Tongue (tissue), 1 donor: ENCODE measurements at regions not wholly inside any gene's neighbourhood (a gene's known extent, or its start where the extent isn't known, plus 50 kb on each side); places are given as distances from the start of the nearest gene placed in this dataset.
A peak's percentile ranks its signal among the peaks of the same experiment; 100 is the strongest.

Source experiments
- DNase-seq: peaks from one replicate; pipeline ENCODE4 v3.0.0-alpha.2; 2015

DNA sequence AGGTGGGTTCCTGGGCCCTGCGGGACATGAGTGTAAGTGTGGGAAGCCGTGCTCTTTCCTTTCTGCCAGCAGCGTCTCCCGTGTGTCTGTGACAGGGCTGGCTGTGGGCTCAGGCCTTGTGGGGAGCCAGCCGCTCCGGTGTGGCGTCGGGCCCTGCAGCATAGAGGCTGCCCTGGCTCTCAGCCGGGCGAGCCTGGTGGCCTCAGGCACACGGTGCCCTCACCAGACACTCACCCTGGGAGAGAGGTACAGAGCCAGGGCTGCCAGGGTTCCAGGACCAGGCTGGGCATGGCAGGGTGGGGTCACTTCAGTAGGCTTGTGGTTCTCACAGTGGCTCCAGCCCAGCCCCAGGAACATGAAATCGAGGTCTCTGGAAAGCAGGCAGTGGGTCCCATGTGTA, 324.8 kb downstream of the TEX29 start:
- DNase-seq = no peak

DNA sequence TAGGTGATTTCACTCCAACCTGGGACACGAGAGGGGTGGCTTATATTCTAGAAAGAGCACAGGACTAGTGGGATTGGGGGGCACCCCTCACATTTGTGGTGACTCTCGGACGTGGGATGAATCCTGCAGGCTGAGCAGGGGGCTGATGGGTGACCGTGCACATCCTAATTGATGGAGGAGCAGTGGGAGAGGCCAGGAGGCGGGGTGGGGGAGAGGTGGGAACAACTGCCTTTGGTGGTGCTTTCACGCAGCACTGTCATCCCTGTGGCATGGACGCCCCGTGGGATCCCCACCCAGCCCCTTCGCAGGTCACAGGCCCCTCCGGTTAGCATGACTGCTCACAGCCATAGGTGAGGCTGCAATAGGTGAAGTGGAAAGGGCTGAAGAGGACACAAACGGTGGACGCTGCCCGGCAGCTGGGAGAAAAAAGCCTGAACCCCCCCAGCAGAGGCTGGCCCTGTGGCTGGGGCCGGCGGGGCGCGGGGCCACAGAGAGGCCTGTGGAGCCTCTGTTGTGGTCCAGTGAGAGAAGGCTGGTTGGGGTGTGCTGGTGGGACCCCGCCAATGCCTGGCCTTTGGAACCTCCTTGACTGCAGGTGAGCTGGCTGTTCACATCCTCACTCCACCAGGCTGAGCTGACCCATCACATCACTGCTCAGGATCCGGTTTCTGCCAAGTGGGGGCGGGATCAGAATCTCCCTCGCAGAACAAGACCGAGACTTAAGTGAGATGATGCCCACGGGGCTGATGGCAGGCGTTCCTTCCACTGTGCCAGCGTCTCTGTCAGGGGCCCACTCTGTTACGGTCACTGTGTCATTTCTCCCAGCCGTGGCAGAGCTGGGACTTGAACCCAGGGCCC, 325.4 kb downstream of the TEX29 start:
- DNase-seq = no peak

DNA sequence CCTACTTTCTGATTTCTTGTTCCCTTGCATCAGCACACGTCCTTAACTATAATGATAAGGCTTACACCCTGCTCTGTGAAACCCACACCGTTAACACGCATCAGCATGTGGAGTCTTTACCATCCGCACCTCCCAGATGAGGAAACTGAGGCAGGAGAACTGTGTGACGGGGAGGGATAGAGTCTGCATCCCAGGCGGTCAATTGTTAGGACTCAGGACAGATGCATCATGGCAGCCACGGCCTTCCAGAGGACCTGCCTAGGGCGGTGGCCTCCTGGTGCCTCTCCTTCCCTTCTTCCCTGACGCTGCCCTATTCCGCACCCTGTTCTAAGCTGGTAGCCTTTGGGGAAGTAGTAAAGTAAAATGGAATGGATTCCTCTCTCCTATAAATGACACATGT, 326.0 kb downstream of the TEX29 start:
- DNase-seq = no peak

DNA sequence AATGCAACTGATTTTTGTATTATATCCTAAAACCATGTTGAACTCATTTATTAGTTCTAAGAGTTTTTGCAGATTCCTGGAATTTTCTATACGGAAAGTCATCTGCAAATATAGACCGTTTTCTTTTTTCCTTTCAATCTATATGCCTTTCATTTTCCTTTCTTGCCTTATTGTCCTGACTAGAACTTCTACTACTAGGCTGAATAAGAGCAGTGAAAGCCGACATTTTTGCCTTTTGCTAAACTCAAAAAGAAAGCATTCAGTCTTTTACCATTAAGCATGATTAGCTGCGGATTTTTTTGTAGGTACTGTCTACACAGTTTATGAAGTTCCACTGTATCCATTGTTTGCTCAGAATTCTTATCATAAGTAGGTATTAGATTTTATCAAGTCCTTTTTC, 328.4 kb downstream of the TEX29 start:
- DNase-seq = no peak

DNA sequence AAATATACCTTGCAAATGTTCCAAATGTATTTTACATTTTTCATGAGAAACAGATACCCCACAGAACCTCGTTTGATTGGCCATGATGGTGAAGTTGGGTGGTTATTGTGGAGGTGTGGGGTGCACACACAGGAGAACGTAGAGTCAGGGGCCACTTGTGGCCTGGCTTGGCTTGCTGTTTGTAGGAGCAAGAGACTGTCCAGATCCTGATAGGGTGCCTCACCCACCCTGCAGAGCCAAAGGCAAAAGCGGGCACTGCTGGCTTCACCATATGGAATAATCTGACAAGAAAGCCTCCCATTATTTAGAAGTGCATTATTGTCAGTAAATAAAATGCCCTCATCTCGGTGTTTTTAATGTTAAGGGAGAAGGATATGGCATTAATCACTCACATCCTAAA, 330.2 kb downstream of the TEX29 start:
- no peak for DNase-seq

DNA sequence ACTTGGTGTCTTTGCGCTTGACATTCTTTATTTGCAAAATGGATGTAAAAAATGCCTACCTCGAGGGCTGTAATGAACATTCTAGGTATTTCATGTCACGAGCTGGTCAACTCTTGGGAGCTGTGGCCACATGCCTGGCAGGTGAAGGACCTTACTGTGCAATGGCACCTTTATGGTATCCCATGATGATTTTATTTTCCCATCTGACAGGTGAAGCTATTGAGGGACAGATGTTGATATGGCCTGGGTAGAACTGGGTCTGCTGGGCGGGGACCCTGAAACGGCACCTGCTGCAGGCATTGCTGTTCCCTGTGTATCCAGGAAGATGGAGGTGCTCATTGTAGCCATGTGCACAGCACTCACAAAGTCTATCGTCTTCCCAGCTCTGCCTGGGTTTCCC, 332.2 kb downstream of the TEX29 start:
- DNase-seq = no peak

DNA sequence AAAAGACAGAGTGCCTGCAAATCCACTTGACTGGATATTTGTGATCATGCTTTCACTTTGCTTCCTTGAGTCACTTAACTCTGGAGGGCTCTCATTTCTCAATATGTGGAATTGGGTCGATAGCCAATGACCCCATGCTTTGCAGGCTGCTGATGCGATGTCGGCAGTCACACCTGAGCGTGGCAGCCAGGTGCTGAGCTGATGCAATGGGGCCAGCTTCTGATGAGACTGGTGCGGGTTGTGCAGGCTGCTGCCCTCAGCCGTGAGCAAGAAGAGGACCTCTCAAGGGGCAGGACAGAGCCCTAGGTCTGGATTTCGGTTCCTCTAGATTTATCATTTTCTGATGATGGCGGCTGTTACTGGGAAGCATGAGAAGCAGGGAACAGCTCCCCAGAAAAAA, 334.1 kb downstream of the TEX29 start:
- DNase-seq = no peak

DNA sequence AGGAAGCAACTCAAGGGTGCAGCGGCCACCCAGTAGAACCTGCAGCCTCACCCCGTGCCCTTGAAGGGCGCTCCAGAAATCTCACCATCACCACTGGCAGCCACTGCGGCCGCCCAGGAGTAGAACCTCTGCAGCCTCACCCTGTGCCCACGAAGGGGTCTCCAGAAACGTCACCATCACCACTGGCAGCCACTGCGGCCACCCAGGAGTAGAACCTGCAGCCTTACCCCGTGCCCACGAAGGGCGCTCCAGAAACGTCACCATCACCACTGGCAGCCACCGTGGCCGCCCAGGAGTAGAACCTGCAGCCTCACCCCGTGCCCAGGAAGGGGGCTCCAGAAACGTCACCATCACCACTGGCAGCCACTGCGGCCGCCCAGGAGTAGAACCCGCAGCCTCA, 336.0 kb downstream of the TEX29 start:
- DNase-seq = no peak

DNA sequence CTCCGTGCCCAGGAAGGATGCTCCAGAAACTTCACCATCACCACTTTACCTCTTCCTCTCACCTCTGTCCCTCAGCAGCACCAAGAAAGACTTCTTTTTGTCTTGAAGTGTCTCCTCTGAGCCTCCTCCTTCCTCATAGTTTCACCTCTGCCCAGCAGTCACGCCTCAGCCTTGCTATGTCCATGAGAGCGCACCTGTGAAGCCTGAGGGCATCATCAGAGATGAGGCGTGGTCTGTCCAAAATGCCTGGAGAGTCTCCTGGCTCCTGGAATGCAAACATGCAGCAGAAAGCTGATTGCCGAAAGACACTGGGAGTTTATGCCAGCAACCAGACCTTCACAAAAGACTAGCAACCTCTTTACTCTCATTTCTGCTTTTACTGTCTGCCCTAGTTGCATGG, 336.6 kb downstream of the TEX29 start:
- DNase-seq = no peak

DNA sequence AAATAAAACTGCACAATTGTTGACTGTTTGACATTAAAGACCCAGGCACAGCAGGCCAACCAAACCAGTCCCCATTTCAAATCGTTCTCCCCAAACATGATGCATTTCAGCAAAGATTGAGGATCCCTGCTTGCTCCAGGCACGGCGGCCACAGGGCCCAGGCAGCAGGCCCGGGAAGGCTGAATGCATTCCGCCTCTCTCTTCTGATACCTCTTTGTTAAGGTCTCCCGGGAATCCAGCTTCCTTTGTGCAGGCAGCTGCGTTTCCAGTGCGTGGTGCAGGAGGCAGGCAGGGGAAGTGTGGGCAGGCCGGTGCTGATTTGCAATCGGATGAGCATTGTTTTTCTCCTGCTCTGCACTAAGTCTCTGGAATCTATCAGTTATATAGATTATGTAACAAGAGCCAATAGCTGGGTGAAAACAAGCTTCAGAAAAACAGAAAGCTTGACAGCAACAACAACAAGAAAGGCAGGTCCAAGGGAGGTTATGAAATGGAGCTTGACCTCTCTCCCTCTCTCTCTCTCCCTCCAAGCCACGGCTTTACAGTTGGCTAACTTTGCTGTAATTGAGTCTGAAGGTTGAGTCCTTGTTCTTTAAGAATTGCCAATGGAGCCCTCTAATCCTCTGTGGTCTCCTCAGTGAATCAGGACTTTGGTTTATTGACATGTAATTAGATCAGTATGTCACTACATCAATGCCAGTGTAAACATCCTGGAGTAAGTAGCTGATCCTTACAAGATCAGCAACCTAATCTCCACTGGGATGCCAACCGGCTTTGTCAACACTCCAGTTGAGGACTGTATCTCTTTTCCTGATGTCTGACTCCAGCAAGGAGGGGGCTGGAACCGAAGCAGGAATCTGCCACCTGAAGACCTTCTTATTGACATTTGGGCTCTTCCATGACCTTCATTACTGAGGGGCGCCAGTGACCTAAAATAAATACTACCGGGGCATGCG, 338.0 kb downstream of the TEX29 start:
- DNase-seq = peak; percentile 42

DNA sequence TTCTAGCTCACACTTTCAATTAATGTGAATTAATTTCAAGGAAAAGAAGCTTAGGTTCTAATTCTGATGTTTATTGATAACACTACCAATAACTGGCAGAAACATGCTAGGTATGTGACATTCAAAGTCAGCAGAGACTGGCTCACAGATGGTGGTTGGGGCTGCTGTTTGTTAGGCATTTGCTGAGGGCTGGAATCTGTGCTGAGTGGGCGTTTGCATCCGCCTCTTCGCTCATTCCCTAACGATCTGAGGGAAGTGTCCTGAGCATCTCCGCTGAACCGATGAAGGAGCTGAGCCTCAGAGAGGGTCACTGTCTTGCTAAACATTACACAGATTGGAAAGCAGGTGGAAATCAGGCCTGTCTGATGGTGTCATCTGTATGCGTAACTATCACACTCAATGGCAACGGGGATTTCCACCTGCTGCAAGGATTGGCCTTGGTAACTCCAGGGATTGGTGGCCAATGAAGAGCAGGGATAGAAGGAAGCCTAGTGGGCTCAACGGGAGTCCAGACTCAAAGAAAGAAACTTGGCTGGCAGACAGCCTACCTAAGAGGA, 338.9 kb downstream of the TEX29 start:
- DNase-seq = no peak

DNA sequence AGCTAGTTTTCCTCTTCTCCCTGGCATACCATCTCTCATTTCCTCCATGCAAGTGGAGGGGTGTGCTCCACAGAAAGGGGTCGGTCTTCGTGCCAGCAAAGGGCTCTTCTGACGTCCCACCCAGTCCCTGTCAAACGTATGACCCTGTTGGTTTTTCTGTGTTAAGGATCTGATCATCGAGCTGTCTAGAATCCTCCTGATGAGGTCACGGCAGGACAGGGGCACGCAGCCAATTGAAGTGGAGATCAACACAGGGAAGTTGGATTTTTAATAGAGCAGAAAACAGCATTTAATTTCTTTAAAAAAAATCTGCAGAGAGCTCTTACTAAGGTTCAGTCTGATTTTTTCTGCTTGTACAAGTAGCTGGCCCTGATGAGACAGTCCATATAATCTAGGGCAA, 339.4 kb downstream of the TEX29 start:
- no peak for DNase-seq

DNA sequence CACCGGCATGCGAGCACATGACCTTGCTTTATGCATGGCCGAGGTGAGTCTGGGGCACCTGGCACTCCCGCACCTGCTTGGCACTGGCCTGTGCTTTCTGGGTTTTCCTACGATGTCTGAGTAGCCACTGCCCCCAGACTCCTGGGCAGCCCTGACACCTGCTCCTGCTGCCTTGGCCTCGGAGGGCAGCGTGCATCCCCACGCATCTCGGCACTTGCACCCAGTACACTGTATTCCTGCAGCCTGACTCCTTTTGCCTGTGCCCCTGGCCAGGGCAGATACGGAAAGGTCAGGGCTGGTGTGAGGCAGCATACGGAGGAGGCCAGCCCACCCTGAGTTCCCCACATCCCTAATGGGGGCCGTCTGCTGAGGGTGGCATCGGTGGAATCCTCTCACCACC, 340.6 kb downstream of the TEX29 start:
- no peak for DNase-seq

DNA sequence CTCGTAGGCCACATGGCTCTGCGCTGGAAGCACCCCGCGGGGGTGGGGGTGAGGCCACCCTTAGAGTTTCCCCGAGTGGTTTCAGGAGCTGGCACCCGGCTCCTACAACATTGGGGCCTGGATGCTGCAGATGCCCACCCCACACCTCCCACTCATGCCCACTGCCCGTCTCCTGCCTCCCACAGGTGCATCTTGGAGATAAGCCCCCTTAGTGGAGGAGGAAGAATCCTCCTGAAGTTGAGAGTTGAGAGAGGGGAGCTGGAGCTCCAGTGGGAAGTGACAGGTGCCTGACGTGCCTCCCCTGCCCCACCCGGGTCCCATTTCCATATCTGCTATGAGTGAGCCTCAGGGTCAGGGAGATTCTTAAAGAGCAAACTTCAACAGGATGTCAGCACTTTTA, 341.3 kb downstream of the TEX29 start:
- DNase-seq = no peak

DNA sequence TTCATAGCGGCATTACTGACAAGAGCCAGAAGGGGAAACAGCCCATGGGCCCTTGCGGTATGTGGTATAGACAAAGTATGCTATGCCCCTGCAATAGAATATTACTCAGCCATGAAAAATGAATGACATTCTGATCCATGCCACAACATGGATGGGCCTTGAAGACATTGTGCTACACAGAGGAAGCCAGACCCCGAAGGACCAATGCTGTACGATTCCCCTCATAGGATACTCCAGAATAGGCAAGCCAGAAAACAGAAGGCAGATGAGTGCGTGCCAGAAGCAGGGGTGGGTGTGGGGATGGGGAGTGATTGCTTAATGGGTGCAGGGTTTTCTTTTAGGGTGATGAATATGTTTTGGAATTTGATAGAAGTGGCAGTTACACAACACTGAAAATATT, 342.0 kb downstream of the TEX29 start:
- no peak for DNase-seq

DNA sequence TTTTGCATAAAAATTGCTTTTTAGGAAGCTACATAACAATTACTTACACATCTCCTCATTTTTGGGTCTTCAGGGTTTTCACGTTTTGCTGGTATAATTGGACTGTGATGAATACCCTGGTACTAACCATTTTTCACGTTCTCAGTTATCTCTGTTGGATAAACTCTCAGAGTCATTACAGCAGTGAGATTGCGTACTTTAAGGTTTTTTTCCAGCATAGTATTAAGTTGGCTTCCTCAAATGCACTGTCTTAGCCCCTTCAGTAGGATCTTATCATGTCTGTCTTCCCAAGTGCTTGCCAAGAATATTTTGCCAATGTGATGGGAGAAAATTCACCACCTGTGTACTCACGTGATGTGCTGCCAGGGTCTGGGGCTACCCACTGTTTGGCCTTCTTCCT, 342.5 kb downstream of the TEX29 start:
- no peak for DNase-seq

DNA sequence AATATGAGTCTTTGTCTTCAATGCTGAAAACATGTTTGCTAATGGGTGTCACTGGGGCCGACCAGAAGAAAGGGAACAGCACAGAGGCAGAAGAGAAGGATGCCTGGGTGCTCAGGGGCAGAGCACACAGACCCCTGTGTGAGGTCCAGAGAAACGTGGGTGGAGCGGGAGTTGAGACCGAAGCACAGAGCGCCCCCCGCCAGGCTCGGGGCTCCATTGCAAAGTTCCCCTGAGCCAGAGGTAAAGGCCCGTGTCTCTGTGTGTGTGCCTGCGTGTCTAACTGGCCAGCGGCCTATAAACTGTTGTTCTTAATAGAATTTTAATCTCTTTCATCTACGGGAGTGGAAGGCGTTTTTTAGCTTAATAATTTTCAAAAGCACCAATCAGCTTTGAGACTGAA, 343.1 kb downstream of the TEX29 start:
- no peak for DNase-seq

DNA sequence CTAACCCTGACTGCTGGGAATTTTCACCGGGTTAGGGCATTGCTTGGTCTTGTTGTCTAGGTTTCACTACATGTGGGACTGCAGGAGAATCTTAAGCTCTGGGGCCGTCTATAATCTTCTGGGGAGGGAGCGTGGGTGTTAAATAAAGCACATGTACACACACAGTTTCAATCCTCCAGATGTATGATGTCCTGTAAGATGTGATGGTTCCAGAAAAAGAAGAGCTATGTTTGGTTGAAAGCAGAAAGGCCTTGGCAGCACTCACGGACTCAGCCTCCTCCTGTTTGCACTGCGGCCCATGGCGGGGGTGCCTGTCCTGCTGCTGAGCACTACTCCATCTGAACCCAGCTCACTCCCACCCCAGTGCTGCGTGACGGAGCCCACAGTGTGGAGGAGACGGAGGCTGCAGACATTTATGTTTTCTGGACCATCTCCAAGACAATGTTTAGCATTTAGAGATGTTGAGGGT, 343.5 kb downstream of the TEX29 start:
- DNase-seq = peak; percentile 16

DNA sequence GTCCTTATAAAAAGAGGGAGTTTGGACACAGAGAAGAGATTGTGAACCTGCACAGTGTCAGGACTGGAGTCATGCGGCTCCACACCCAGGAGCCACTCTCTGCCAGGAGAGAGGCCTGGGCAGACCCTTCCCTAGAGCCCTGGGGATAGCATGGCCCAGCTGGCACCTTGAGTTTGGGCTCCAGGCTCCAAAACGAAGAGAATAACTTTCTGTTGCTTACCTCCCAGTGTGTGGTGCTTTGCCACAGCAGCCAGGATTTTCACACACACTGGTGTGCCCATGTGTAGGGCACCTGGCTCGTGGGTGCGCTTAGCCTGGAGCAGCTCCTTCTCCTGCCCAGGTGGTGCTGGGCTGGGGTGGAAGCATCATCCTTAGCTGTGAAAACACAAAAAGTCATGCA, 344.3 kb downstream of the TEX29 start:
- no peak for DNase-seq

DNA sequence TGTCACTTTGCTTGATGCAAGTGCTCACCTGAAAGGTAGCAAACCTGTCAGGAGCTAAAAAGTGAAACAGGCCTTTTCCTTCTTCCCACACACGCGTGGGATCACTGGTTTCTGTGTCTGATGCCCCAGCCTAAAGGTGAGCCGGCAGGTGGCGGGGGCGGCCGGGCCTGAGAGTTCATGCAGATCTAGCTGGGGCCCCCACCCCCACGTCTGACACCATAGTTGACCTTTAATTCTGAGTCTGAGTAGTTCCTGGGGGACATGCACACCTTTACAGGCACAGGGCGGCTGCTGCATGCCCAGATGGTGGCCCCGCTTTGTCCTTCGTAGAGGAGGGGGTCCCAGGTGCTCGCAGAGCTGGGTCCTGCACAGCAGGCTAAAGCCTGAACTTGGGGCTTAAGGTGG, 345.3 kb downstream of the TEX29 start:
- no peak for DNase-seq

DNA sequence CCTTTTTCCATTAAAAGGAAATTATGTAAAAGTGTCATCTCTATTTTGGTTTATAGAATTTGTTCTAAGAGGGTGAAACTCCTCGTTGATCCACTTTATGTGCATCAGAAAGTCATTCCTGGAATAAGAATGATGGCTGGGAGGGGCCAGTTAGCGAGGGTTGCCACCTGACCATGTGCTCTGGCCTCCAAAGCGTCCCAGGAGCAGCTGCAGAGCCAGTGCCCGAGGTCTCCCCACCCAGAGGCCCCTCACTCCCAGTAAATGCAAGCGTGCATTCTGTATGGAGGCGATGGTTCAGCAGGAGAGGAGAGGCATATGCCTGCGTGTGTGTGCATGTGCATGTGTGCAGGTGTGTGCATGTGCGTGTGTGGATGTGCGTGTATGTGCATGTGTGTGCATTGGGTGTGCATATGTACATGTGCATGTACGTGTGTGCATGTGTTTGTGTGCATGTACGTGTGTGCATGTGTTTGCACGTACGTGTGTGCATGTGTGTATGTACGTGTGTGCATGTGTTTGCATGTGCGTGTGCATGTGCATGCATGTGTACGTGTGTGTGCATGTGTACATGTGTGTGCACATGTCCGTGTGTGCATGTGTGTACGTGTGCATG, 345.8 kb downstream of the TEX29 start:
- no peak for DNase-seq

DNA sequence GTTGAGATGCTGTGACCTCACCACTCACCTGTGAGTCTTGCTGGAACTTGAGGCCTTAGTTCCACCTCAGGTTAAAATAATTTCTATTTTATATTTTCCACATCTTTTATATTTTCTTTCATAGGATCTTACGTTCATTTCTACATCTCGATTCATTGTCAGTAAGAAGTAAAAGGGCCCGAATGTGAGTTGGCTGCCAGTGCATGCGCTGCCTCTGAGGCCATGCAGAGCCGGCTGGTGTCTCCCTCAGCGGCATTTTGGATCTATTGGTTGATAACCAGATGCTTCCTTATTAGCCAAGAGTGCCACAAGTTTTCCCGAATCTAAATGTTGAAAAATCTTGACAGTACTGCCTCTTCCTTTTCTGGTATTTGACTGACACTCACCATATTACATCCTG, 347.3 kb downstream of the TEX29 start:
- DNase-seq = no peak

DNA sequence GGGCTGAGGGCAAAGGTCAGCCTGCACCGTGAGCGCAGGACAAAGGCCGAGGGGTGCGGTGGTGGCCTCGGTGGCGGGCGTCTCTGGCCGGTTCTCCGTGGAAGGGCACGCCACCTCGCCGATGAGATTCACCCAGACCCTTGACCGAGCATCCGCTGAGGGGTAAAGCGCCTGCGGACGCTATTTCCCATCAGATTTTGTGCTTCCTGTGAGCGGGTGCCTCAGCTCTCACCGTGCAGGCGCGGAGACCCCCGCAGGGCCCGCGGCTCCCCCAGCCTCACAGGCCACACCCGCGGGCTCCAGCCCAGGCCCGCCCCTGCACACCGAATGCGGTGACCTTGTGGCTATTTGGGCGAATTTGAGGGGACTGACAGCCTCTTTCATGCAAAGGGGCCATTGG, 348.0 kb downstream of the TEX29 start:
- no peak for DNase-seq
